H1 (cell line): ENCODE measurements at regions not wholly inside any gene's neighbourhood (a gene's known extent, or its start where the extent isn't known, plus 50 kb on each side); places are given as distances from the start of the nearest gene placed in this dataset.
"Not testable (repeated sequence)": the region's sequence is repeated elsewhere in the genome, so short reads cannot be mapped to it uniquely, and the experiment has no call there.

Experiments
- CTCF ChIA-PET: fragments of 300-600 bp; sonication (Branson Sonifier 250); formaldehyde crosslinking; loops from one replicate; lab custom pipeline; 2021; ENCODE audit not compliant: partially characterized antibody; lab: Charles Lee
- POLR2A ChIA-PET: fragments of 300-600 bp; sonication (Branson Sonifier 250); formaldehyde crosslinking; loops from one replicate; lab custom pipeline; 2021; ENCODE audit warnings: inconsistent platforms; ENCODE audit not compliant: partially characterized antibody; lab: Charles Lee
- DNase-seq, 2 experiments: peaks; one replicate each; pipeline versions ENCODE4 v3.0.0 to v3.0.0-alpha.2; 2010 to 2022; ENCODE audit warnings: low spot score in 2 of 2, low read depth in 1 of 2, mixed read lengths in 1 of 2
- FAIRE-seq: peaks from 2 replicates; lab custom pipeline; 2011; peaks lifted over from hg19 to GRCh38; lab: Jason Lieb, UNC
- H2AFZ ChIP-seq: 2 replicates; pipeline ENCODE4 v1.8.1; 2012; ENCODE audit warnings: low read length, inconsistent platforms
- H2AK5ac ChIP-seq: 2 replicates; pipeline ENCODE4 v1.6.1; 2013; ENCODE audit warnings: low read depth, low read length
- H2BK120ac ChIP-seq: replicated peaks from 2 replicates; pipeline ENCODE3; 2013; ENCODE audit warnings: low read depth, low read length, inconsistent platforms
- H2BK12ac ChIP-seq: 2 replicates; pipeline ENCODE4 v1.6.1; 2013; ENCODE audit warnings: low read depth, low read length
- H2BK15ac ChIP-seq: 2 replicates; pipeline ENCODE4 v1.6.1; 2013; ENCODE audit warnings: low read length
- H2BK20ac ChIP-seq: 2 replicates; pipeline ENCODE4 v1.6.1; 2013; ENCODE audit warnings: low read length
- H2BK5ac ChIP-seq: 2 replicates; pipeline ENCODE4 v1.6.1; 2013; ENCODE audit warnings: low read depth, low read length
- H3K14ac ChIP-seq: 2 replicates; pipeline ENCODE4 v1.6.1; 2013; ENCODE audit warnings: inconsistent platforms; ENCODE audit not compliant: insufficient read length
- H3K18ac ChIP-seq: 2 replicates; pipeline ENCODE4 v1.6.1; 2013; ENCODE audit warnings: low read length; ENCODE audit errors: extremely low read depth
- H3K23ac ChIP-seq: 2 replicates; pipeline ENCODE4 v1.6.1; 2013; ENCODE audit warnings: inconsistent platforms; ENCODE audit not compliant: insufficient read length
- H3K23me2 ChIP-seq: 2 replicates; pipeline ENCODE4 v1.6.1; 2013; ENCODE audit warnings: low read depth, low read length
- H3K27ac ChIP-seq: 2 replicates; pipeline ENCODE4 v1.6.1; 2011; ENCODE audit warnings: low read depth, low read length, inconsistent platforms
- H3K27me3 ChIP-seq, 4 experiments: replicated peaks in 1 of 4; 1 replicate in 1 of 4; 2 replicates in 3 of 4; pipeline versions ENCODE4 v1.6.1 to v1.8.1; 2011 to 2013; ENCODE audit warnings: low read length in 3 of 4, mild to moderate bottlenecking in 3 of 4, inconsistent platforms in 2 of 4, mixed read lengths in 2 of 4, moderate library complexity in 1 of 4; ENCODE audit not compliant: control insufficient read depth in 3 of 4, insufficient read depth in 3 of 4; ENCODE audit errors: extremely low read depth in 1 of 4
- H3K36me3 ChIP-seq, 4 experiments: 2 replicates each; pipeline versions ENCODE4 v1.6.1 to v1.8.1; 2011 to 2013; ENCODE audit warnings: mild to moderate bottlenecking in 4 of 4, low read length in 3 of 4, moderate library complexity in 2 of 4, control low read depth in 1 of 4, inconsistent platforms in 1 of 4; ENCODE audit not compliant: insufficient read depth in 4 of 4, control insufficient read depth in 2 of 4
- H3K4ac ChIP-seq: replicated peaks from 2 replicates; pipeline ENCODE3; 2013; ENCODE audit warnings: low read length, low read depth, mixed read lengths, inconsistent platforms; ENCODE audit not compliant: insufficient read length
- H3K4me1 ChIP-seq, 4 experiments: replicated peaks in 1 of 4; 1 replicate in 1 of 4; 2 replicates in 3 of 4; pipeline versions ENCODE4 v1.6.1 to v1.8.1; 2011 to 2013; ENCODE audit warnings: low read length in 3 of 4, inconsistent platforms in 2 of 4, mixed read lengths in 1 of 4; ENCODE audit not compliant: insufficient read depth in 4 of 4, control insufficient read depth in 3 of 4
- H3K4me2 ChIP-seq, 2 experiments: 2 replicates each; pipeline versions ENCODE4 v1.6.1 to v1.8.1; 2011 to 2013; ENCODE audit warnings: low read depth in 2 of 2, low read length in 2 of 2, control low read depth in 1 of 2, inconsistent platforms in 1 of 2, mild to moderate bottlenecking in 1 of 2; ENCODE audit not compliant: insufficient read depth in 1 of 2
- H3K4me3 ChIP-seq, 4 experiments: fragments of 200-600, 300-600 bp in 1 of 4; sonication (generic), shearing (Covaris generic), sonication (Bioruptor Twin) in 1 of 4; 2 replicates each; pipeline versions ENCODE4 v1.5.1 to v1.8.1; 2011 to 2016; ENCODE audit warnings: low read length in 4 of 4, low read depth in 3 of 4, control low read depth in 2 of 4, inconsistent platforms in 2 of 4, mild to moderate bottlenecking in 2 of 4, mixed read lengths in 1 of 4, moderate library complexity in 1 of 4; ENCODE audit not compliant: insufficient read depth in 2 of 4; ENCODE audit errors: extremely low read depth in 1 of 4
- H3K56ac ChIP-seq: replicated peaks from 2 replicates; pipeline ENCODE3; 2013; ENCODE audit warnings: low read depth, mild to moderate bottlenecking, mixed read lengths, low read length, inconsistent platforms; ENCODE audit not compliant: insufficient read length
- H3K79me1 ChIP-seq: 2 replicates; pipeline ENCODE4 v1.6.1; 2013; ENCODE audit warnings: low read depth, low read length, control low read depth
- H3K79me2 ChIP-seq, 2 experiments: 2 replicates each; pipeline versions ENCODE4 v1.6.1 to v1.8.1; 2012 to 2013; ENCODE audit warnings: low read length in 2 of 2, mild to moderate bottlenecking in 2 of 2, inconsistent platforms in 1 of 2; ENCODE audit not compliant: insufficient read depth in 2 of 2, control insufficient read depth in 1 of 2
- H3K9ac ChIP-seq, 4 experiments: replicated peaks in 1 of 4; 1 replicate in 1 of 4; 2 replicates in 3 of 4; pipeline versions ENCODE4 v1.6.1 to v1.8.1; 2011 to 2013; ENCODE audit warnings: low read depth in 3 of 4, low read length in 3 of 4, control low read depth in 2 of 4, mild to moderate bottlenecking in 2 of 4, moderate library complexity in 2 of 4, inconsistent platforms in 1 of 4; ENCODE audit errors: extremely low read depth in 1 of 4
- H3K9me3 ChIP-seq, 2 experiments: 2 replicates each; pipeline versions ENCODE4 v1.6.1 to v1.8.1; 2012 to 2013; ENCODE audit warnings: mild to moderate bottlenecking in 2 of 2, moderate library complexity in 2 of 2, control low read depth in 1 of 2, inconsistent platforms in 1 of 2, low read depth in 1 of 2, low read length in 1 of 2, mixed read lengths in 1 of 2; ENCODE audit not compliant: insufficient read depth in 2 of 2
- H4K20me1 ChIP-seq, 2 experiments: replicated peaks in 1 of 2; 2 replicates each; pipeline versions ENCODE3 to v1.8.1; 2011 to 2013; ENCODE audit warnings: inconsistent platforms in 2 of 2, low read length in 2 of 2, mild to moderate bottlenecking in 1 of 2; ENCODE audit not compliant: insufficient read depth in 2 of 2, control insufficient read depth in 1 of 2
- H4K5ac ChIP-seq: 2 replicates; pipeline ENCODE4 v1.6.1; 2013; ENCODE audit warnings: low read length, low read depth, mixed read lengths, inconsistent platforms; ENCODE audit not compliant: insufficient read length
- H4K8ac ChIP-seq: 2 replicates; pipeline ENCODE4 v1.8.0; 2013; ENCODE audit warnings: mild to moderate bottlenecking, moderate library complexity, low read length, inconsistent platforms; ENCODE audit not compliant: insufficient read depth; ENCODE audit errors: extremely low read depth
- H4K91ac ChIP-seq: replicated peaks from 2 replicates; pipeline ENCODE3; 2013; ENCODE audit warnings: low read length, mixed read lengths, inconsistent platforms; ENCODE audit not compliant: insufficient read length
- KDM1A ChIP-seq: fragments of 200-600, 300-600 bp; sonication (generic); IDR thresholded peaks from 2 replicates; pipeline ENCODE4 v1.7.1; 2016; ENCODE audit warnings: mild to moderate bottlenecking, low read length, borderline replicate concordance
- RFX5 ChIP-seq: IDR thresholded peaks from 2 replicates; pipeline ENCODE4 v1.6.1; 2011; ENCODE audit warnings: low read depth, low read length, improper control_type of control experiment, borderline replicate concordance
- ZNF274 ChIP-seq: IDR thresholded peaks from 2 replicates; pipeline ENCODE4 v1.7.0; 2012; ENCODE audit warnings: low read length, borderline replicate concordance; ENCODE audit errors: extremely low read depth
- WGBS, 2 experiments: shearing (Covaris generic) in 1 of 2; methylation state at CpG; one replicate each; pipeline versions ENCODE4 v1.1.6 to v1.1.7; 2013 to 2015; ENCODE audit warnings: low lambda C conversion rate in 2 of 2, mixed read lengths in 2 of 2, inconsistent platforms in 1 of 2, low coverage in 1 of 2, missing lambda C conversion rate in 1 of 2; ENCODE audit not compliant: insufficient replicate concordance in 2 of 2, insufficient coverage in 1 of 2, insufficient read length in 1 of 2; ENCODE audit errors: extremely low coverage in 1 of 2, missing lambda C conversion rate in 1 of 2; 5-methylcytosine and 5-hydroxymethylcytosine counted together

GRCh38 chr13:81551036-81551435 lies 1210.1 kb upstream of the SPRY2 start (continued):
- no peak for TF ChIP-seq KDM1A
- TF ChIP-seq RFX5: no peak
- TF ChIP-seq ZNF274: no peak

- H3K27ac ChIP-seq, H2AFZ ChIP-seq, H3K9ac ChIP-seq, FAIRE-seq, H3K79me2 ChIP-seq, H4K20me1 ChIP-seq, H2AK5ac ChIP-seq, H3K18ac ChIP-seq, H2BK20ac ChIP-seq, H3K27me3 ChIP-seq, H4K8ac ChIP-seq, H3K36me3 ChIP-seq, H2BK12ac ChIP-seq, H3K79me1 ChIP-seq, H3K14ac ChIP-seq, DNase-seq, H4K5ac ChIP-seq, H2BK15ac ChIP-seq, H3K4ac ChIP-seq, H2BK120ac ChIP-seq, H3K4me2 ChIP-seq, H4K91ac ChIP-seq, H3K23ac ChIP-seq, H3K56ac ChIP-seq, H2BK5ac ChIP-seq, POLR2A ChIA-PET, H3K23me2 ChIP-seq, H3K4me3 ChIP-seq, H3K4me1 ChIP-seq: not testable (repeated sequence)
- CTCF ChIA-PET: interaction anchor here (0.5 to 1.1 kb wide), 2 partner anchors 11 to 264 kb away, joined by 3 read pairs; no protein-coding TSS in a partner anchor
- WGBS, 2 experiments: 95% methylated on average over 2 of the region's 2 CpGs; no CpG with 5 or more reads in 1 of the 2 experiments
- peaks cover 24 to 26% of the 10 kb centered on the region in 2 experiments for H3K9me3 ChIP-seq
Observed at GRCh38 chr13:81546294-81546693, 1205.4 kb upstream of the SPRY2 start.
